SK-N-SH (cell line): ENCODE measurements at regions not wholly inside any gene's neighbourhood (a gene's known extent, or its start where the extent isn't known, plus 50 kb on each side); places are given as distances from the start of the nearest gene placed in this dataset.

Source experiments
- CTCF ChIA-PET: fragments of 300-600, 350-600 bp; formaldehyde crosslinking; extraction: SDS; loops from one replicate; lab custom pipeline; 2021; lab: Yijun Ruan, JAX
- POLR2A ChIA-PET: fragments of 350-600 bp; sonication (Branson Sonifier 250); formaldehyde crosslinking; extraction: SDS; loops from one replicate; lab custom pipeline; 2020; ENCODE audit warnings: antibody characterized with exemption, inconsistent platforms; lab: Yijun Ruan, JAX
- DNase-seq: peaks from one replicate; pipeline ENCODE4 v3.0.0; 2012
- H2AFZ ChIP-seq: fragments of 200-600 bp; sonication (generic); 2 replicates; pipeline ENCODE4 v1.8.1; 2016; ENCODE audit warnings: antibody characterized with exemption, mild to moderate bottlenecking, low read depth
- H3F3A ChIP-seq: fragments of 200-600 bp; sonication (generic); replicated peaks from 2 replicates; pipeline ENCODE3; 2016; ENCODE audit warnings: antibody characterized with exemption, mild to moderate bottlenecking; ENCODE audit not compliant: insufficient read depth
- H3K27ac ChIP-seq, 2 experiments: fragments of 200-500 bp in 1 of 2; fragments of 200-600 bp in 1 of 2; sonication (Bioruptor generic) in 1 of 2; sonication (generic), shearing (Covaris generic) in 1 of 2; 2 replicates each; pipeline versions ENCODE4 v1.5.1 to v1.6.1; 2014 to 2016; ENCODE audit warnings: low read depth in 2 of 2, inconsistent platforms in 1 of 2, low read length in 1 of 2, mild to moderate bottlenecking in 1 of 2, mixed read lengths in 1 of 2
- H3K27me3 ChIP-seq: fragments of 200-600 bp; sonication (generic), shearing (Covaris generic); 2 replicates; pipeline ENCODE4 v1.6.1; 2016; ENCODE audit warnings: mixed run types; ENCODE audit not compliant: insufficient read depth
- H3K36me3 ChIP-seq, 2 experiments: fragments of 200-500 bp in 1 of 2; fragments of 200-600 bp in 1 of 2; sonication (Bioruptor generic) in 1 of 2; sonication (generic) in 1 of 2; replicated peaks in 1 of 2; 2 replicates each; pipeline versions ENCODE3 to v1.5.1; 2014 to 2016; ENCODE audit warnings: low read length in 1 of 2, mild to moderate bottlenecking in 1 of 2; ENCODE audit not compliant: insufficient read depth in 2 of 2, control insufficient read depth in 1 of 2
- H3K4me1 ChIP-seq, 2 experiments: fragments of 200-500 bp in 1 of 2; fragments of 200-600 bp in 1 of 2; sonication (Bioruptor generic) in 1 of 2; sonication (generic), shearing (Covaris generic) in 1 of 2; 2 replicates each; pipeline versions ENCODE4 v1.5.1 to v1.6.1; 2014 to 2016; ENCODE audit warnings: low read depth in 1 of 2, low read length in 1 of 2, mixed run types in 1 of 2; ENCODE audit not compliant: insufficient read depth in 2 of 2, control insufficient read depth in 1 of 2
- H3K4me2 ChIP-seq: fragments of 200-600 bp; sonication (generic), shearing (Covaris generic); 2 replicates; pipeline ENCODE4 v1.6.1; 2017; ENCODE audit warnings: mixed run types
- H3K4me3 ChIP-seq, 2 experiments: fragments of 200-500 bp in 1 of 2; fragments of 200-600 bp in 1 of 2; sonication (Bioruptor generic) in 1 of 2; sonication (generic), shearing (Covaris generic) in 1 of 2; 2 replicates each; pipeline versions ENCODE4 v1.5.1 to v1.8.1; 2014 to 2016; ENCODE audit warnings: low read depth in 2 of 2, inconsistent platforms in 1 of 2, low read length in 1 of 2, mild to moderate bottlenecking in 1 of 2, mixed read lengths in 1 of 2, moderate library complexity in 1 of 2
- H3K79me2 ChIP-seq: fragments of 200-600 bp; sonication (generic); 2 replicates; pipeline ENCODE4 v1.8.1; 2017; ENCODE audit warnings: mild to moderate bottlenecking; ENCODE audit not compliant: insufficient read depth
- H3K9ac ChIP-seq: fragments of 200-600 bp; sonication (generic); 2 replicates; pipeline ENCODE4 v1.6.1; 2017; ENCODE audit warnings: mixed run types
- H3K9me2 ChIP-seq: fragments of 200-600 bp; sonication (generic); 2 replicates; pipeline ENCODE4 v1.6.1; 2017; ENCODE audit warnings: mixed run types
- H3K9me3 ChIP-seq: fragments of 200-600 bp; sonication (generic); 2 replicates; pipeline ENCODE4 v1.6.1; 2017; ENCODE audit warnings: mixed run types, mild to moderate bottlenecking, moderate library complexity
- H4K20me1 ChIP-seq: fragments of 200-600 bp; sonication (generic); 2 replicates; pipeline ENCODE4 v1.6.1; 2017; ENCODE audit warnings: mild to moderate bottlenecking, mixed run types; ENCODE audit not compliant: insufficient read depth
- ELF1 ChIP-seq: IDR thresholded peaks from 2 replicates; pipeline ENCODE4 v1.4.0; 2012
- EP300 ChIP-seq, 2 experiments: IDR thresholded peaks; 2 replicates each; pipeline versions ENCODE4 v1.4.0 to v1.6.1; 2012; ENCODE audit warnings: borderline replicate concordance in 1 of 2, low read depth in 1 of 2, low read length in 1 of 2
- FOXJ3 ChIP-seq: sonication (generic); formaldehyde crosslinking; IDR thresholded peaks from 2 replicates; pipeline ENCODE4 v1.5.1; 2020; ENCODE audit warnings: mild to moderate bottlenecking, missing genetic modification reagents
- GATA2 ChIP-seq: sonication (generic); formaldehyde crosslinking; IDR thresholded peaks from 2 replicates; pipeline ENCODE4 v1.5.0; 2020; ENCODE audit warnings: mild to moderate bottlenecking, missing genetic modification reagents
- JUND ChIP-seq: IDR thresholded peaks from 2 replicates; pipeline ENCODE4 v1.4.0; 2012
- MXI1 ChIP-seq: IDR thresholded peaks from 2 replicates; pipeline ENCODE4 v1.6.1; 2012; ENCODE audit warnings: mild to moderate bottlenecking, low read depth, low read length, improper control_type of control experiment
- NRF1 ChIP-seq: IDR thresholded peaks from 2 replicates; pipeline ENCODE4 v1.6.1; 2012; ENCODE audit warnings: low read depth, mild to moderate bottlenecking, low read length
- POLR2AphosphoS5 ChIP-seq: IDR thresholded peaks from 2 replicates; pipeline ENCODE4 v1.6.1; 2012; ENCODE audit warnings: low read depth, low read length
- RFX5 ChIP-seq: IDR thresholded peaks from 2 replicates; pipeline ENCODE4 v1.6.1; 2012; ENCODE audit warnings: mild to moderate bottlenecking, improper control_type of control experiment, low read length
- SIN3A ChIP-seq: IDR thresholded peaks from 2 replicates; pipeline ENCODE4 v1.6.1; 2012; ENCODE audit warnings: low read depth, mild to moderate bottlenecking, low read length, moderate library complexity, borderline replicate concordance
- TAF1 ChIP-seq: IDR thresholded peaks from 2 replicates; pipeline ENCODE4 v1.6.1; 2012; ENCODE audit warnings: low read depth, mild to moderate bottlenecking, low read length, moderate library complexity, borderline replicate concordance
- TEAD4 ChIP-seq: IDR thresholded peaks from 2 replicates; pipeline ENCODE4 v1.4.0; 2012; ENCODE audit warnings: mild to moderate bottlenecking, borderline replicate concordance; ENCODE audit not compliant: insufficient read depth
- WGBS: methylation state at CpG from one replicate; pipeline ENCODE4 v1.1.6; 2017; ENCODE audit warnings: low lambda C conversion rate; 5-methylcytosine and 5-hydroxymethylcytosine counted together
- TF ChIP-seq, protein P1 (sequence below): IDR thresholded peaks from 2 replicates; pipeline ENCODE4; 2012

DNA sequence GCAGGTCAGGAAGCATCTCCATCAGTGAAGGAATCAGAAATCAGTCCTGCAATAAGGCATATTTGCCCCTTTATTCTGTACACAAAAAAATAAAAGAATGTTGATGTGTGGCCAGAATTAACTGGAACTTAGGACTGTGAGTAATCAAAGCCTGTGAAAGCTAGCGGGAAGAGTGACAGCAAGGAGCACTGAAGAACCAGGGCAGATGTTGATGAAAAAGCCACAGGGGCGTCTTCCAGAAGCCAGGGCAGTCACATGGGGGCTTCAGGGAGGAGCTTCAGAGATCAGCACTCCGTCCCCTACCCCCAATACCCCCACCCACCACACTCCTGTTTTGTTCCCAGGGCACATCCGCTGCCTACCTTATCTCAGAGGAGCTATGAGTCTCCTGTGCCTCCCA, 502.8 kb downstream of the AJAP1 start:
- POLR2A ChIA-PET, result no interaction called here
- Histone ChIP-seq H4K20me1 (no peaks in the 10 kb centered on the region), H3K9me3 (no peaks in the 10 kb centered on the region), H3F3A (no peaks in the 10 kb centered on the region), H3K4me2 (no peak overlapping the region), H3K4me3 (no peak overlapping the region), H3K79me2 (no peaks in the 10 kb centered on the region), H3K4me1 (peaks cover 0 to 27% of the 10 kb centered on the region in 2 experiments; a peak in 1 of 4 replicates), H3K36me3 (no peaks in the 10 kb centered on the region), H3K9ac (no peak overlapping the region), H3K9me2 (no peaks in the 10 kb centered on the region), H3K27me3 (no peaks in the 10 kb centered on the region), H3K27ac (peak overlapping the region in 1 of 2 experiments; percentile 91; a peak in 2 of 4 replicates), H2AFZ (no peak overlapping the region)
- 37% methylated on average over 2 of the region's 4 CpGs for WGBS
- TF ChIP-seq TAF1 (no peak), POLR2AphosphoS5 (no peak), SIN3A (no peak), EP300 (IDR thresholded peaks at IDR 0.05; ENCODE audit: borderline replicate concordance in 1 of 2, low read depth in 1 of 2, low read length in 1 of 2) (no peak), GATA2 (CRISPR knock-in tag) (no peak), FOXJ3 (CRISPR knock-in tag) (no peak), RFX5 (no peak), NRF1 (no peak)
- no peak for DNase-seq
- CTCF ChIA-PET, result interaction anchor here (0.9 to 1.5 kb wide), 2 partner anchors 13 to 501 kb away, joined by 3 to 4 read pairs; no protein-coding TSS in a partner anchor

DNA sequence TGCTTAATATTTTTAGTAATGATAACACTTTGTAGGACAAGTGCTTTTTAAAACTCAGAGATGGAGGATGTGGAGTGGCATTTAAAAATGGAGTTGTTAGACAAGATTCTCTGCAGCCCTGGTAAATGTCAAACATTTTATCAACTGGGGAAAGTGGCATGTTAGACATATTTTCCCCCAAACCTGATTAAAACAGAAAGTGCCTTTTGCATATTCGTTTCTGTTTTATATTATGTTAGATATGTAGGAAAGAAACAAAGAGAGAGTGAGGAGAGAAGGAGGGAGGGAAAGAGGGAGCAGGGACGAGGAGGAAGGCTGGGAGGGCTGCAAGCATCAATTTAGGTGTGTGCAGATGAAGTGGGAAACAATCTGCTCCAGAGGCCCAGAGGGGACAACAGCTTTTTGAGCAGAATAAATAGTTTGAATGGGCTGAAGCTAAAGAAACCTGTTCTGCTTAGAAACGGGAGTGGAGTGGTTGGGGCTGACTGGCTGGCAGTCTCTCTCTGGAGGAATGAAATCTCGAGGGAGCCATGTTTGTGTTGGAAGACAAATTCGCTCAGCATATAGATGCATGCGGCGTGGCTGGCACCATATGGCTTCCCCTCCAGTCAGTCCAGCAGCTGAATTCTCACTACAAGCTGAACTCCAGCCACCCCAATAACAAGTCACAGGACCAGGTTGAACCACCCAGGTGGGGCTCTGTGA, 502.2 kb downstream of the AJAP1 start:
- H3K9ac ChIP-seq, result no peak overlapping the region
- TF ChIP-seq RFX5 (no peak), EP300 (IDR thresholded peaks at IDR 0.05; ENCODE audit: borderline replicate concordance in 1 of 2, low read depth in 1 of 2, low read length in 1 of 2) (peak in 1 of 2 experiments; percentile 60; a peak in 1 of 4 replicates), FOXJ3 (CRISPR knock-in tag) (peak; percentile 76), TEAD4 (no peak), MXI1 (no peak), GATA2 (CRISPR knock-in tag) (peak; percentile 91), JUND (no peak), ELF1 (no peak)
- TF ChIP-seq, protein P1, sequence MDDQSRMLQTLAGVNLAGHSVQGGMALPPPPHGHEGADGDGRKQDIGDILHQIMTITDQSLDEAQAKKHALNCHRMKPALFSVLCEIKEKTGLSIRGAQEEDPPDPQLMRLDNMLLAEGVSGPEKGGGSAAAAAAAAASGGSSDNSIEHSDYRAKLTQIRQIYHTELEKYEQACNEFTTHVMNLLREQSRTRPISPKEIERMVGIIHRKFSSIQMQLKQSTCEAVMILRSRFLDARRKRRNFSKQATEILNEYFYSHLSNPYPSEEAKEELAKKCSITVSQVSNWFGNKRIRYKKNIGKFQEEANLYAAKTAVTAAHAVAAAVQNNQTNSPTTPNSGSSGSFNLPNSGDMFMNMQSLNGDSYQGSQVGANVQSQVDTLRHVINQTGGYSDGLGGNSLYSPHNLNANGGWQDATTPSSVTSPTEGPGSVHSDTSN, result no peak
- no peak overlapping the region for H3K4me3 ChIP-seq
- no peaks in the 10 kb centered on the region for H3K79me2 ChIP-seq
- H3K36me3 ChIP-seq, result no peaks in the 10 kb centered on the region
- WGBS, result 26% methylated on average over 6 of the region's 7 CpGs
- H3K9me3 ChIP-seq, result no peaks in the 10 kb centered on the region
- no peak overlapping the region for H2AFZ ChIP-seq
- no peaks in the 10 kb centered on the region for H4K20me1 ChIP-seq
- peaks cover 0 to 25% of the 10 kb centered on the region in 2 experiments; a peak in 1 of 4 replicates for H3K4me1 ChIP-seq
- no peaks in the 10 kb centered on the region for H3K27me3 ChIP-seq
- ChIA-PET CTCF (interaction anchor here (0.8 to 1.5 kb wide), 5 partner anchors 10 to 500 kb away, joined by 3 to 6 read pairs (median 4); no protein-coding TSS in a partner anchor), POLR2A (no interaction called here)
- H3F3A ChIP-seq, result no peaks in the 10 kb centered on the region
- peak overlapping the region in 1 of 2 experiments; percentile 91; a peak in 2 of 4 replicates for H3K27ac ChIP-seq
- H3K9me2 ChIP-seq, result no peaks in the 10 kb centered on the region
- peak; percentile 44 for DNase-seq
- no peak overlapping the region for H3K4me2 ChIP-seq
